HEK293T (cell line): ENCODE measurements at regions not wholly inside any gene's neighbourhood (a gene's known extent, or its start where the extent isn't known, plus 50 kb on each side); places are given as distances from the start of the nearest gene placed in this dataset.

Experiments
- CTCF ChIA-PET: fragments of 350-600 bp; formaldehyde crosslinking; extraction: SDS; loops from one replicate; lab custom pipeline; 2021; ENCODE audit warnings: antibody characterized with exemption, inconsistent platforms; lab: Yijun Ruan, JAX
- POLR2A ChIA-PET: fragments of 350-600 bp; formaldehyde crosslinking; extraction: SDS; loops from one replicate; lab custom pipeline; 2020; ENCODE audit warnings: antibody characterized with exemption, inconsistent platforms; lab: Yijun Ruan, JAX
- DNase-seq: peaks from one replicate; pipeline ENCODE4 v3.0.0; 2012; ENCODE audit warnings: mixed read lengths; ENCODE audit errors: extremely low spot score
- ARNT ChIP-seq: fragments of 450-650 bp; IDR thresholded peaks from 2 replicates; pipeline ENCODE4 v1.6.1; 2017; ENCODE audit warnings: mild to moderate bottlenecking
- BHLHE40 ChIP-seq: fragments of 450-650 bp; IDR thresholded peaks from 2 replicates; pipeline ENCODE4 v1.6.1; 2016; ENCODE audit warnings: mild to moderate bottlenecking, moderate library complexity, borderline replicate concordance
- CTBP1 ChIP-seq: fragments of 450-650 bp; IDR thresholded peaks from 2 replicates; pipeline ENCODE4 v1.6.1; 2016; ENCODE audit warnings: borderline replicate concordance
- ELF4 ChIP-seq: fragments of 450-650 bp; IDR thresholded peaks from 2 replicates; pipeline ENCODE4 v1.6.1; 2017; ENCODE audit warnings: antibody characterized with exemption
- FOXA1 ChIP-seq: fragments of 450-650 bp; IDR thresholded peaks from 2 replicates; pipeline ENCODE4 v1.6.1; 2016; ENCODE audit warnings: mild to moderate bottlenecking
- FOXK2 ChIP-seq: fragments of 450-650 bp; IDR thresholded peaks from 2 replicates; pipeline ENCODE4 v1.6.1; 2016; ENCODE audit warnings: mild to moderate bottlenecking
- FOXM1 ChIP-seq: fragments of 450-650 bp; IDR thresholded peaks from 2 replicates; pipeline ENCODE4 v1.6.1; 2017; ENCODE audit warnings: mild to moderate bottlenecking, borderline replicate concordance
- HDGF ChIP-seq: fragments of 450-650 bp; IDR thresholded peaks from 2 replicates; pipeline ENCODE4 v1.6.1; 2017; ENCODE audit warnings: antibody characterized with exemption, borderline replicate concordance
- L3MBTL2 ChIP-seq: fragments of 450-650 bp; conservative IDR thresholded peaks from 2 replicates; pipeline ENCODE4 v1.6.1; 2016; ENCODE audit warnings: mild to moderate bottlenecking
- LEF1 ChIP-seq: fragments of 450-650 bp; IDR thresholded peaks from 2 replicates; pipeline ENCODE4 v1.6.1; 2017; ENCODE audit warnings: mild to moderate bottlenecking, borderline replicate concordance
- NFRKB ChIP-seq: fragments of 450-650 bp; IDR thresholded peaks from 2 replicates; pipeline ENCODE4 v1.6.1; 2016; ENCODE audit warnings: mild to moderate bottlenecking, moderate library complexity
- SP1 ChIP-seq: fragments of 450-650 bp; IDR thresholded peaks from 2 replicates; pipeline ENCODE4 v1.6.1; 2017
- SUZ12 ChIP-seq: fragments of 450-650 bp; IDR thresholded peaks from 2 replicates; pipeline ENCODE4 v1.6.1; 2016; ENCODE audit warnings: mild to moderate bottlenecking
- TARDBP ChIP-seq: fragments of 450-650 bp; IDR thresholded peaks from 2 replicates; pipeline ENCODE4 v1.6.1; 2016
- ZNF384 ChIP-seq: fragments of 450-650 bp; IDR thresholded peaks from 2 replicates; pipeline ENCODE4 v1.6.1; 2016
- TF ChIP-seq, protein P1 (sequence below): fragments of 450-650 bp; IDR thresholded peaks from 2 replicates; pipeline ENCODE4 v1.6.1; 2016

DNA sequence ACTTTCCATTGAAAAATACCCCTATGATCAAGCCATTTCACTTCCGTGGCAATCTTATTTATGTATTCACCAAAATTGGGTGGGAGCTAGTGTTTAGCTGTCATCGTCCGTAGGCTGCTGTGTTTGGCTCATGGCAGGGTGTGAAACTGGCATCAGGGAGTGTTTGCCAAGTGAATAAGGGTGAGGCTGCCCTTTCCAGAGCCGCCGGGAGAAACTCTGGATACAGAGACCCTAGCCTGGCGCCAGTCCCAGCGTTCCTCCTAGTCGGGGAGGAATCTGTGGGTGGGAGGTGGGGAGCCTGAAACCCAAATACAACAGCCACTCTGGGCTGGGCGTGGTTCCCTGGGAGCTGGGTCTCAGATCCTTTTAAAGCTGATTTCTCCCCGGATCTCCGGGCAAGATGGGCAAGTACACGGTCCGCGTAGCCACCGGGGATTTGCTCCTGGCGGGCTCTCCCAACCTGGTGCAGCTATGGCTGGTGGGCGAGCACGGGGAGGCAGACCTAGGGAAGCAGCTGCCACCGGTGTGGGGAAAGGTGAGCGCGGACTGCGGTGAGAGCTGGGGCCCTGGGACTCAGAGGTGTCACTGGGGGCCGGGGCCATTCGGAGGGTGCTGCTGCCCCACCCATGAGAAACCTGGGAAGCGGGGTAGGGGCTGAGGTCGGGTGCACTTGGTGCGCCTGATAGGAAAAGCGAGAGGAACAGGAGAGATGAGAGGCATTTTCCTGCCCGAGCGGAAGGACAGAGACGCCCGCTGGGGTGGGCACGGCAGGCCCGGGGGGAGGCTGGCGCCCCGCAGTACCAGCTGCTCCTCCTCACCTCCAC lies 62.1 kb upstream of the TEKT1 start:
- ChIA-PET POLR2A (no interaction called here), CTCF (interaction anchor here (1.0 kb wide), 1 partner anchor 28 kb away, joined by 3 read pairs; no protein-coding TSS in a partner anchor)
- DNase-seq, result no peak
- TF ChIP-seq SUZ12, result no peak
- no peak for TF ChIP-seq TARDBP
- no peak for TF ChIP-seq SP1
- no peak for TF ChIP-seq CTBP1
- TF ChIP-seq ELF4, result no peak
- TF ChIP-seq LEF1, result no peak
- no peak for TF ChIP-seq BHLHE40
- TF ChIP-seq, protein P1, sequence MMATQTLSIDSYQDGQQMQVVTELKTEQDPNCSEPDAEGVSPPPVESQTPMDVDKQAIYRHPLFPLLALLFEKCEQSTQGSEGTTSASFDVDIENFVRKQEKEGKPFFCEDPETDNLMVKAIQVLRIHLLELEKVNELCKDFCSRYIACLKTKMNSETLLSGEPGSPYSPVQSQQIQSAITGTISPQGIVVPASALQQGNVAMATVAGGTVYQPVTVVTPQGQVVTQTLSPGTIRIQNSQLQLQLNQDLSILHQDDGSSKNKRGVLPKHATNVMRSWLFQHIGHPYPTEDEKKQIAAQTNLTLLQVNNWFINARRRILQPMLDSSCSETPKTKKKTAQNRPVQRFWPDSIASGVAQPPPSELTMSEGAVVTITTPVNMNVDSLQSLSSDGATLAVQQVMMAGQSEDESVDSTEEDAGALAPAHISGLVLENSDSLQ, result no peak
- no peak for TF ChIP-seq FOXK2
- TF ChIP-seq FOXM1, result no peak
- no peak for TF ChIP-seq ZNF384
- TF ChIP-seq L3MBTL2, result no peak

DNA sequence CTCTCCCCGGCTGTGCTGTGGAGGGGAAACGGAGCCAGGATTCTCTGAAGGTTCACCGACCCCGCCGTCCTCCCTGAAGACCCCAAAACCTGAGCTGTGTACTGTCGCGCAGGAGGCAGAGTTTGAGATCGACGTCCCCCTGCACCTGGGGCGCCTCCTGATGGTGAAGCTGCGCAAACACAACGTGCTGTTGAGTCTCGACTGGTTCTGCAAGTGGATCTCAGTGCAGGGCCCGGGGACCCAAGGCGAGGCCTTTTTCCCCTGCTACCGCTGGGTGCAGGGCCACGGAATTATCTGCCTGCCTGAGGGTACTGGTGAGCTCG lies 62.6 kb upstream of the TEKT1 start:
- POLR2A ChIA-PET, result no interaction called here
- CTCF ChIA-PET, result interaction anchor here (0.8 to 1.0 kb wide), 2 partner anchors 17 to 29 kb away, joined by 3 read pairs; no protein-coding TSS in a partner anchor
- TF ChIP-seq, protein P1, result no peak
- no peak for TF ChIP-seq LEF1
- TF ChIP-seq L3MBTL2, result no peak
- no peak for TF ChIP-seq FOXK2
- TF ChIP-seq FOXM1, result no peak
- TF ChIP-seq BHLHE40, result no peak
- no peak for TF ChIP-seq TARDBP
- TF ChIP-seq CTBP1, result no peak
- no peak for TF ChIP-seq FOXA1
- TF ChIP-seq HDGF, result no peak
- no peak for TF ChIP-seq ARNT
- no peak for TF ChIP-seq NFRKB
- TF ChIP-seq ZNF384, result no peak
- no peak for TF ChIP-seq SUZ12
- DNase-seq, result no peak

DNA sequence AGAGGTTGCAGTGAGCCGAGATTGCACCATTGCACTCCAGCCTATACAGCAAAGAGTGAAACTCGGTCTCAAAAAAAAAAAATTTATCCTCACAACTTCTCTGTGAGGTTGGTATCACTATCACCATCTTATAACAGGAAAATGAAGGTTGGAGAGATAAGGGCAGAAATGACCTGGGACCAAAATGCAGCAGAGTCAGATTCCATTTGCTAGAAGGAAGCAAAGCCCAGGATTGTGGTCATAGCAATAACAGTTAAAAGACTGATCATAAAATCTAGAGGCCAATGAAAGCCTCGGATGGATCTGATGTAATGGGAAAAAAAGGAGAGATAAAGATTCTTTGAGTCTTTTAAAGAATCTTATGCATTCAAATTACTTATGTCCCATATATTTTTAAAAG lies 69.6 kb upstream of the TEKT1 start:
- ChIA-PET POLR2A (no interaction called here), CTCF (no interaction called here)
- TF ChIP-seq FOXA1 (no peak), SP1 (no peak), FOXM1 (no peak), SUZ12 (no peak), LEF1 (no peak)
- TF ChIP-seq, protein P1, result no peak
- DNase-seq, result no peak

DNA sequence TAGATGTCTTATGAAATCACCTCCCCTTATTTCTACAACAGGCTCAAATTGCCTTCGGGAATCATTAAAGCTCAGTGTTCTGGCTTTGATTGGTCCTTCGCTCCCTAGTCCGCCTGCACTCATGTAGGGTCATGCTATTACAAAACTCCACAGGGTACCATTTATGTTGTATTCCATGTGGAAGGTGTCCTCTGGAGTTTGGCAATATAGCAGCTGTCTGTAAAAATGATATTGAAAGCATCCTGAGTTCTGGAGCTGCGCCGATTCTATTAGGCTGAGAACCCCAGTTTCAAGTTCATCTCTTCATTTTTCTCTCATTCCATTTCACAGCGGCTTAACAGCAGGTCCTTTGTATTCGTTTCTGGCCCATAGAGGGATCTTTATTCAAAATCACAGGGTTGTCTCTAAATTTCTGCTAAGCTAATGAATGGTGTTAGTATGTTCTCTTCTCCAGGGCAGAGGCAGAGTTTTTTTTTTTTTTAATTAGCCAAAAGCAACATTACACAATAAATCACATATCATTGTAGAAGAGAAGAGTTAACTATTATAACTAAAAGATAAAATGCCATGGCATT lies 71.9 kb upstream of the TEKT1 start:
- TF ChIP-seq L3MBTL2 (no peak), FOXM1 (no peak), FOXK2 (no peak), SUZ12 (no peak), HDGF (no peak), ELF4 (no peak), ZNF384 (no peak), ARNT (no peak), NFRKB (no peak), TARDBP (no peak), FOXA1 (no peak), BHLHE40 (no peak), SP1 (no peak), LEF1 (no peak), CTBP1 (no peak)
- TF ChIP-seq, protein P1, result no peak
- ChIA-PET POLR2A (no interaction called here), CTCF (no interaction called here)
- no peak for DNase-seq

DNA sequence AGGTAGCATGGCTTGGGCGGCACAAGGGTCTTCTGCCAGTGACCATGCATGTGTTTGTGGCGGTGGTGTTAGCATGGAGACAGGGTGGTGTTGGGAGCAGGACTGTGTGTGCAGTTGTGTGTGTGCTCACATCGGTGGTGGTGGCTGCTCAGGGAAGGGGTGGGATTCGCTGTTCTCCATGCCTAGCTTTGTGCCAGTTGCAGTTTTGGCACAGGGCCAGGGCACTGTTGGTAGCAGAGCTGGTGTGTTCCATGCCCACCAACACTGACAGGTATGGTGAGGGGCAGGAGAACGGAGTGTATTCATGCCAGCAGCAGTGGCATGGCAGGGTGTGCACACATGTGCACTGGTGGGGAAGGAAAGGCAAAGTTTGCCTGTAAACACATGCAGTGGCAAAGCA lies 77.3 kb upstream of the TEKT1 start:
- ChIA-PET CTCF (no interaction called here), POLR2A (no interaction called here)
- TF ChIP-seq LEF1 (no peak), ELF4 (no peak), FOXA1 (no peak), FOXM1 (no peak), FOXK2 (no peak), SP1 (no peak), HDGF (no peak), L3MBTL2 (no peak), SUZ12 (no peak), NFRKB (no peak), TARDBP (no peak), CTBP1 (no peak), ZNF384 (no peak), BHLHE40 (no peak), ARNT (no peak)
- TF ChIP-seq, protein P1, result no peak
- no peak for DNase-seq
